NCI-H1048 (cell line): ENCODE measurements at regions not wholly inside any gene's neighbourhood (a gene's known extent, or its start where the extent isn't known, plus 50 kb on each side); places are given as distances from the start of the nearest gene placed in this dataset.
"Not testable (repeated sequence)": the region's sequence is repeated elsewhere in the genome, so short reads cannot be mapped to it uniquely, and the experiment has no call there.

Source experiments
- DNase-seq: peaks from one replicate; lab custom pipeline; 2025; lab: John Stamatoyannopoulos, UW

GRCh38 chr16:79895053-79895916 is 294.7 kb upstream of the MAF start:
- no peak for DNase-seq

- no peak for DNase-seq
Measured at GRCh38 chr16:79893445-79893844, 292.9 kb upstream of the MAF start.

- no peak for DNase-seq
Measured at GRCh38 chr16:79892278-79892677, 291.7 kb upstream of the MAF start.

- DNase-seq = no peak
Measured at GRCh38 chr16:79891458-79891857, 290.9 kb upstream of the MAF start.

GRCh38 chr16:79887541-79888540 is 287.3 kb upstream of the MAF start:
- DNase-seq = no peak

GRCh38 chr16:79885320-79885719 is 284.8 kb upstream of the MAF start:
- DNase-seq = no peak

GRCh38 chr16:79883494-79883893 is 283.0 kb upstream of the MAF start:
- no peak for DNase-seq

- no peak for DNase-seq
Measured at GRCh38 chr16:79882340-79883005, 281.9 kb upstream of the MAF start.

GRCh38 chr16:79881107-79881506 is 280.6 kb upstream of the MAF start:
- DNase-seq = not testable (repeated sequence)

GRCh38 chr16:79876332-79876730 is 275.8 kb upstream of the MAF start:
- no peak for DNase-seq

- DNase-seq = no peak
Measured at GRCh38 chr16:79874391-79874790, 273.9 kb upstream of the MAF start.

GRCh38 chr16:79873825-79874224 is 273.3 kb upstream of the MAF start:
- no peak for DNase-seq

GRCh38 chr16:79871906-79872305 is 271.4 kb upstream of the MAF start:
- no peak for DNase-seq

GRCh38 chr16:79870016-79870886 is 269.7 kb upstream of the MAF start:
- no peak for DNase-seq

- no peak for DNase-seq
Measured at GRCh38 chr16:79869304-79870015, 268.9 kb upstream of the MAF start.

- DNase-seq = no peak
Measured at GRCh38 chr16:79868841-79869240, 268.3 kb upstream of the MAF start.

GRCh38 chr16:79867425-79867997 is 267.0 kb upstream of the MAF start:
- DNase-seq = no peak

- no peak for DNase-seq
Measured at GRCh38 chr16:79865918-79866317, 265.4 kb upstream of the MAF start.

GRCh38 chr16:79864781-79865391 is 264.3 kb upstream of the MAF start:
- no peak for DNase-seq
